Effector memory CD8-positive, alpha-beta T cell (primary cell): ENCODE measurements at regions not wholly inside any gene's neighbourhood (a gene's known extent, or its start where the extent isn't known, plus 50 kb on each side); places are given as distances from the start of the nearest gene placed in this dataset.

Experiments used
- ATAC-seq: fragments of 150-1000 bp; cut with Tn5 transposase; replicated peaks from 2 replicates; pipeline ENCODE4 v1.10.0; 2021; ENCODE audit warnings: mild to moderate bottlenecking, moderate library complexity
- DNase-seq, 3 experiments: peaks; one replicate each; pipeline ENCODE4 v3.0.0; 2021
- H3K27ac Mint-ChIP-seq, 2 donors: one replicate each; pipeline ENCODE4 v1.8.0; 2022; ENCODE audit warnings: mild to moderate bottlenecking in 2 of 2, mixed read lengths in 2 of 2, moderate library complexity in 2 of 2
- H3K27me3 Mint-ChIP-seq, 2 donors: one replicate each; pipeline ENCODE4 v1.8.0; 2022; ENCODE audit warnings: mixed read lengths in 2 of 2
- H3K36me3 Mint-ChIP-seq: one replicate; pipeline ENCODE4 v1.8.0; 2022; ENCODE audit warnings: mild to moderate bottlenecking, moderate library complexity, mixed read lengths; ENCODE audit not compliant: insufficient read depth
- H3K4me1 Mint-ChIP-seq, 2 donors: one replicate each; pipeline ENCODE4 v1.8.0; 2022; ENCODE audit warnings: low read depth in 2 of 2, mixed read lengths in 2 of 2
- H3K4me3 Mint-ChIP-seq, 2 donors: one replicate each; pipeline ENCODE4 v1.8.0; 2022; ENCODE audit warnings: mild to moderate bottlenecking in 2 of 2, mixed read lengths in 2 of 2, moderate library complexity in 2 of 2
- H3K9me3 Mint-ChIP-seq, 2 donors: one replicate each; pipeline ENCODE4 v1.8.0; 2022; ENCODE audit warnings: mixed read lengths in 2 of 2

- Mint-ChIP-seq H3K9me3 (peaks cover 5 to 8% of the 10 kb centered on the region in 2 donors), H3K4me1 (no peaks in the 10 kb centered on the region), H3K27me3 (peaks cover 58 to 72% of the 10 kb centered on the region in 2 donors), H3K27ac (no peak overlapping the region), H3K36me3 (no peaks in the 10 kb centered on the region), H3K4me3 (no peak overlapping the region)
- ATAC-seq (no peak), DNase-seq (no peak)
These were observed 76.8 kb upstream of the CHRNA7 start for GRCh38 chr15:31953478-31953877.

- Mint-ChIP-seq H3K27me3 (peaks cover 53 to 67% of the 10 kb centered on the region in 2 donors), H3K4me1 (no peaks in the 10 kb centered on the region), H3K27ac (no peak overlapping the region), H3K4me3 (no peak overlapping the region), H3K9me3 (peaks cover 7 to 8% of the 10 kb centered on the region in 2 donors), H3K36me3 (no peaks in the 10 kb centered on the region)
- no peak for DNase-seq
- ATAC-seq = no peak
These were observed 75.7 kb upstream of the CHRNA7 start for GRCh38 chr15:31954374-31955172.

- Mint-ChIP-seq H3K4me1 (no peaks in the 10 kb centered on the region), H3K27ac (no peak overlapping the region), H3K9me3 (peaks cover 7 to 8% of the 10 kb centered on the region in 2 donors), H3K4me3 (no peak overlapping the region), H3K36me3 (no peaks in the 10 kb centered on the region), H3K27me3 (peaks cover 45 to 59% of the 10 kb centered on the region in 2 donors)
- DNase-seq = no peak
- no peak for ATAC-seq
These were observed 74.6 kb upstream of the CHRNA7 start for GRCh38 chr15:31955734-31956133.

GRCh38 chr15:31957581-31957980 is 72.7 kb upstream of the CHRNA7 start:
- H3K4me3 Mint-ChIP-seq = no peak overlapping the region

GRCh38 chr15:31964586-31965307 is 65.6 kb upstream of the CHRNA7 start:
- Mint-ChIP-seq H3K27me3 (peaks cover 37 to 50% of the 10 kb centered on the region in 2 donors), H3K4me1 (no peaks in the 10 kb centered on the region), H3K4me3 (no peak overlapping the region), H3K9me3 (no peaks in the 10 kb centered on the region), H3K27ac (no peak overlapping the region), H3K36me3 (no peaks in the 10 kb centered on the region)
- DNase-seq (no peak), ATAC-seq (no peak)

More at GRCh38 chr15:31957581-31957980, 72.7 kb upstream of the CHRNA7 start:
- H3K9me3 Mint-ChIP-seq = peaks cover 7 to 8% of the 10 kb centered on the region in 2 donors
- ATAC-seq (no peak), DNase-seq (no peak)
- H3K27me3 Mint-ChIP-seq = peaks cover 37 to 48% of the 10 kb centered on the region in 2 donors
- no peaks in the 10 kb centered on the region for H3K4me1 Mint-ChIP-seq
- no peaks in the 10 kb centered on the region for H3K36me3 Mint-ChIP-seq
- no peak overlapping the region for H3K27ac Mint-ChIP-seq

- DNase-seq = no peak
- Mint-ChIP-seq H3K4me3 (no peak overlapping the region), H3K9me3 (no peaks in the 10 kb centered on the region), H3K36me3 (no peaks in the 10 kb centered on the region), H3K27me3 (peaks cover 38 to 47% of the 10 kb centered on the region in 2 donors), H3K27ac (no peak overlapping the region), H3K4me1 (peaks cover 0 to 1% of the 10 kb centered on the region in 2 donors)
- ATAC-seq = no peak
These were observed 60.3 kb upstream of the CHRNA7 start for GRCh38 chr15:31970007-31970406.

- peaks cover 43 to 53% of the 10 kb centered on the region in 2 donors for H3K27me3 Mint-ChIP-seq
- H3K4me1 Mint-ChIP-seq = peaks cover 4 to 9% of the 10 kb centered on the region in 2 donors
- ATAC-seq = no peak
- DNase-seq = no peak
- no peak overlapping the region for H3K4me3 Mint-ChIP-seq
- no peak overlapping the region for H3K27ac Mint-ChIP-seq
- no peaks in the 10 kb centered on the region for H3K9me3 Mint-ChIP-seq
- no peaks in the 10 kb centered on the region for H3K36me3 Mint-ChIP-seq
These were observed 57.1 kb upstream of the CHRNA7 start for GRCh38 chr15:31973197-31973596.

- no peaks in the 10 kb centered on the region for H3K36me3 Mint-ChIP-seq
- DNase-seq (no peak), ATAC-seq (no peak)
- H3K4me1 Mint-ChIP-seq = peaks cover 8 to 9% of the 10 kb centered on the region in 2 donors
- H3K9me3 Mint-ChIP-seq = no peaks in the 10 kb centered on the region
- no peak overlapping the region for H3K27ac Mint-ChIP-seq
- H3K4me3 Mint-ChIP-seq = no peak overlapping the region
- H3K27me3 Mint-ChIP-seq = peaks cover 50 to 61% of the 10 kb centered on the region in 2 donors
These were observed 56.0 kb upstream of the CHRNA7 start for GRCh38 chr15:31974154-31974794.

GRCh38 chr15:31974855-31975829 is 55.2 kb upstream of the CHRNA7 start:
- no peaks in the 10 kb centered on the region for H3K36me3 Mint-ChIP-seq
- no peak overlapping the region for H3K4me3 Mint-ChIP-seq
- H3K4me1 Mint-ChIP-seq = peaks cover 8 to 9% of the 10 kb centered on the region in 2 donors
- no peaks in the 10 kb centered on the region for H3K9me3 Mint-ChIP-seq
- ATAC-seq (no peak), DNase-seq (peak in 2 of 3 experiments; percentile 10 to 23)
- H3K27ac Mint-ChIP-seq = no peak overlapping the region
- peaks cover 48 to 60% of the 10 kb centered on the region in 2 donors for H3K27me3 Mint-ChIP-seq

GRCh38 chr15:31975830-31976229 is 54.5 kb upstream of the CHRNA7 start:
- no peaks in the 10 kb centered on the region for H3K9me3 Mint-ChIP-seq
- H3K4me3 Mint-ChIP-seq = no peak overlapping the region
- DNase-seq = no peak
- no peak overlapping the region for H3K27ac Mint-ChIP-seq
- peaks cover 8 to 9% of the 10 kb centered on the region in 2 donors for H3K4me1 Mint-ChIP-seq
- peaks cover 49 to 62% of the 10 kb centered on the region in 2 donors for H3K27me3 Mint-ChIP-seq
- H3K36me3 Mint-ChIP-seq = no peaks in the 10 kb centered on the region
- no peak for ATAC-seq

- ATAC-seq = no peak
- H3K27me3 Mint-ChIP-seq = peaks cover 54 to 73% of the 10 kb centered on the region in 2 donors
- no peak overlapping the region for H3K4me3 Mint-ChIP-seq
These were observed 53.2 kb upstream of the CHRNA7 start for GRCh38 chr15:31977138-31977537.

GRCh38 chr15:31977812-31978661 is 52.3 kb upstream of the CHRNA7 start:
- Mint-ChIP-seq H3K4me3 (no peak overlapping the region), H3K27ac (no peak overlapping the region), H3K27me3 (peaks cover 54 to 73% of the 10 kb centered on the region in 2 donors), H3K9me3 (no peaks in the 10 kb centered on the region), H3K36me3 (no peaks in the 10 kb centered on the region), H3K4me1 (peaks cover 8 to 9% of the 10 kb centered on the region in 2 donors)
- peak; percentile 61 for ATAC-seq
- peak; percentile 25 to 44 (median 36) for DNase-seq

More at GRCh38 chr15:31977138-31977537, 53.2 kb upstream of the CHRNA7 start:
- H3K27ac Mint-ChIP-seq = no peak overlapping the region
- no peaks in the 10 kb centered on the region for H3K36me3 Mint-ChIP-seq
- peaks cover 8 to 9% of the 10 kb centered on the region in 2 donors for H3K4me1 Mint-ChIP-seq
- H3K9me3 Mint-ChIP-seq = no peaks in the 10 kb centered on the region
- DNase-seq = no peak
